Neuronal stem cell (in vitro differentiated cells): ENCODE measurements at regions not wholly inside any gene's neighbourhood (a gene's known extent, or its start where the extent isn't known, plus 50 kb on each side); places are given as distances from the start of the nearest gene placed in this dataset.

ENCODE experiments used
- DNase-seq: peaks from one replicate; pipeline ENCODE4 v3.0.0-alpha.2; 2013; ENCODE audit warnings: low spot score
- H2AFZ ChIP-seq: one replicate; pipeline ENCODE4 v1.6.1; 2013; ENCODE audit warnings: mild to moderate bottlenecking, low read length, inconsistent platforms
- H2AK5ac ChIP-seq: 2 replicates; pipeline ENCODE4 v1.6.1; 2013; ENCODE audit warnings: low read depth, mild to moderate bottlenecking, inconsistent platforms, low read length, moderate library complexity, mixed read lengths
- H2BK120ac ChIP-seq: 2 replicates; pipeline ENCODE4 v1.6.1; 2013; ENCODE audit warnings: low read depth, mild to moderate bottlenecking, inconsistent platforms, low read length, moderate library complexity, mixed read lengths
- H2BK12ac ChIP-seq: one replicate; pipeline ENCODE4 v1.6.1; 2013; ENCODE audit warnings: low read length, inconsistent platforms
- H2BK15ac ChIP-seq: 2 replicates; pipeline ENCODE4 v1.6.1; 2013; ENCODE audit warnings: mild to moderate bottlenecking, low read length, inconsistent platforms, mixed read lengths
- H2BK5ac ChIP-seq: one replicate; pipeline ENCODE4 v1.6.1; 2013; ENCODE audit warnings: inconsistent platforms, mild to moderate bottlenecking, low read length, moderate library complexity
- H3K14ac ChIP-seq: one replicate; pipeline ENCODE4 v1.6.1; 2013; ENCODE audit warnings: low read length, inconsistent platforms
- H3K18ac ChIP-seq: 2 replicates; pipeline ENCODE4 v1.6.1; 2013; ENCODE audit warnings: low read length, inconsistent platforms
- H3K23ac ChIP-seq: 2 replicates; pipeline ENCODE4 v1.6.1; 2013; ENCODE audit warnings: low read depth, mild to moderate bottlenecking, mixed read lengths, low read length, inconsistent platforms; ENCODE audit not compliant: poor library complexity
- H3K27ac ChIP-seq: replicated peaks from 3 replicates; pipeline ENCODE4 v1.5.1; 2013; ENCODE audit warnings: low read length, inconsistent platforms
- H3K27me3 ChIP-seq, 3 experiments: 2 replicates each; pipeline ENCODE4 v1.6.1; 2013; ENCODE audit warnings: low read length in 3 of 3, mild to moderate bottlenecking in 2 of 3, inconsistent platforms in 1 of 3, low read depth in 1 of 3, mixed read lengths in 1 of 3, moderate library complexity in 1 of 3; ENCODE audit not compliant: control insufficient read depth in 3 of 3, insufficient read depth in 3 of 3
- H3K36me3 ChIP-seq, 2 donors: replicated peaks in 1 of 2; 2 replicates each; pipeline ENCODE4 v1.6.1; 2013; ENCODE audit warnings: low read length in 2 of 2; ENCODE audit not compliant: control insufficient read depth in 2 of 2, insufficient read depth in 2 of 2
- H3K4ac ChIP-seq: 2 replicates; pipeline ENCODE4 v1.6.1; 2013; ENCODE audit warnings: inconsistent platforms, mild to moderate bottlenecking, low read length, moderate library complexity
- H3K4me1 ChIP-seq, 2 donors: 1 replicate in 1 of 2; 2 replicates in 1 of 2; pipeline ENCODE4 v1.6.1; 2013; ENCODE audit warnings: low read length in 2 of 2, low read depth in 1 of 2; ENCODE audit not compliant: control insufficient read depth in 2 of 2, insufficient read depth in 1 of 2
- H3K4me2 ChIP-seq: one replicate; pipeline ENCODE4 v1.6.1; 2013; ENCODE audit warnings: mild to moderate bottlenecking, low read length, inconsistent platforms; ENCODE audit not compliant: insufficient read depth, poor library complexity, severe bottlenecking
- H3K4me3 ChIP-seq, 2 donors: 2 replicates each; pipeline ENCODE4 v1.5.1; 2013; ENCODE audit warnings: low read length in 2 of 2, mild to moderate bottlenecking in 2 of 2, inconsistent platforms in 1 of 2, moderate library complexity in 1 of 2
- H3K79me1 ChIP-seq: one replicate; pipeline ENCODE4 v1.6.1; 2013; ENCODE audit warnings: low read depth, mild to moderate bottlenecking, inconsistent platforms, low read length, moderate library complexity
- H3K9ac ChIP-seq: one replicate; pipeline ENCODE4 v1.6.1; 2013; ENCODE audit warnings: mild to moderate bottlenecking, low read depth, low read length, inconsistent platforms; ENCODE audit not compliant: poor library complexity
- H3K9me3 ChIP-seq, 2 donors: replicated peaks in 1 of 2; 2 replicates each; pipeline versions ENCODE3 to v1.6.1; 2013; ENCODE audit warnings: low read length in 2 of 2, mild to moderate bottlenecking in 2 of 2, inconsistent platforms in 1 of 2, low read depth in 1 of 2, mixed read lengths in 1 of 2, moderate library complexity in 1 of 2; ENCODE audit not compliant: control insufficient read depth in 2 of 2, insufficient read depth in 1 of 2
- H4K8ac ChIP-seq: one replicate; pipeline ENCODE4 v1.6.1; 2013; ENCODE audit warnings: low read depth, mild to moderate bottlenecking, inconsistent platforms, low read length, moderate library complexity
- H4K91ac ChIP-seq: one replicate; pipeline ENCODE4 v1.6.1; 2013; ENCODE audit warnings: low read length, low read depth, mild to moderate bottlenecking, inconsistent platforms; ENCODE audit not compliant: poor library complexity
- WGBS, 2 donors: extraction: QIAGEN DNeasy Blood & Tissue Kit; methylation state at CpG; one replicate each; pipeline ENCODE4 v1.1.7; 2013; ENCODE audit warnings: missing lambda C conversion rate in 2 of 2, mixed read lengths in 1 of 2; ENCODE audit not compliant: insufficient read length in 2 of 2, insufficient replicate concordance in 1 of 2; ENCODE audit errors: extremely low coverage in 2 of 2; 5-methylcytosine and 5-hydroxymethylcytosine counted together

GRCh38 chr14:44418856-44419255 lies 88.2 kb downstream of the FSCB start:
- H3K9ac ChIP-seq, result no peak overlapping the region
- H2BK12ac ChIP-seq, result no peak overlapping the region
- H2BK5ac ChIP-seq, result no peak overlapping the region
- H3K36me3 ChIP-seq, result no peaks in the 10 kb centered on the region
- no peak overlapping the region for H4K8ac ChIP-seq
- no peak overlapping the region for H2BK120ac ChIP-seq
- H3K4me2 ChIP-seq, result no peak overlapping the region
- H3K18ac ChIP-seq, result no peak overlapping the region
- H3K23ac ChIP-seq, result no peak overlapping the region
- H3K27me3 ChIP-seq, result no peaks in the 10 kb centered on the region
- DNase-seq, result no peak
- no peak overlapping the region for H3K4me3 ChIP-seq
- no peak overlapping the region for H2AK5ac ChIP-seq
- H3K79me1 ChIP-seq, result no peaks in the 10 kb centered on the region
- WGBS, 2 donors, result no CpG with 5 or more reads among the region's 5 CpGs
- H3K4me1 ChIP-seq, result no peaks in the 10 kb centered on the region
- H3K27ac ChIP-seq, result no peak overlapping the region
- no peaks in the 10 kb centered on the region for H3K9me3 ChIP-seq
- H3K4ac ChIP-seq, result no peak overlapping the region
- H2BK15ac ChIP-seq, result no peak overlapping the region
- no peak overlapping the region for H4K91ac ChIP-seq
- H2AFZ ChIP-seq, result no peak overlapping the region
- no peak overlapping the region for H3K14ac ChIP-seq

- H3K4me2 ChIP-seq, result no peak overlapping the region
- no peak overlapping the region for H3K27ac ChIP-seq
- WGBS, 2 donors, result no CpG with 5 or more reads among the region's 1 CpG
These were observed 89.3 kb downstream of the FSCB start for GRCh38 chr14:44417809-44418208.

GRCh38 chr14:44414646-44415045 lies 92.4 kb downstream of the FSCB start:
- Histone ChIP-seq H4K8ac (no peak overlapping the region), H3K9me3 (no peaks in the 10 kb centered on the region), H3K4me1 (no peaks in the 10 kb centered on the region), H2BK120ac (no peak overlapping the region), H3K79me1 (no peaks in the 10 kb centered on the region), H3K27ac (no peak overlapping the region), H3K9ac (no peak overlapping the region), H3K14ac (no peak overlapping the region), H3K23ac (no peak overlapping the region), H2BK15ac (no peak overlapping the region), H2BK12ac (no peak overlapping the region), H3K4me3 (no peak overlapping the region), H4K91ac (no peak overlapping the region), H2AFZ (no peak overlapping the region), H3K4ac (no peak overlapping the region), H3K27me3 (no peaks in the 10 kb centered on the region), H2BK5ac (no peak overlapping the region), H2AK5ac (no peak overlapping the region), H3K4me2 (no peak overlapping the region), H3K36me3 (no peaks in the 10 kb centered on the region), H3K18ac (no peak overlapping the region)
- DNase-seq, result no peak
- WGBS, 2 donors, result no CpG with 5 or more reads among the region's 1 CpG

More at GRCh38 chr14:44417809-44418208, 89.3 kb downstream of the FSCB start:
- H3K4me1 ChIP-seq, result no peaks in the 10 kb centered on the region
- no peaks in the 10 kb centered on the region for H3K27me3 ChIP-seq
- H3K14ac ChIP-seq, result no peak overlapping the region
- no peak overlapping the region for H3K4ac ChIP-seq
- no peak overlapping the region for H3K9ac ChIP-seq
- no peak overlapping the region for H2AK5ac ChIP-seq
- H3K18ac ChIP-seq, result no peak overlapping the region
- no peak overlapping the region for H2BK12ac ChIP-seq
- H4K8ac ChIP-seq, result no peak overlapping the region
- no peaks in the 10 kb centered on the region for H3K9me3 ChIP-seq
- no peak overlapping the region for H2BK15ac ChIP-seq
- no peak overlapping the region for H2AFZ ChIP-seq
- no peaks in the 10 kb centered on the region for H3K79me1 ChIP-seq
- no peak for DNase-seq
- H2BK5ac ChIP-seq, result no peak overlapping the region
- H3K23ac ChIP-seq, result no peak overlapping the region
- H4K91ac ChIP-seq, result no peak overlapping the region
- H2BK120ac ChIP-seq, result no peak overlapping the region
- H3K36me3 ChIP-seq, result no peaks in the 10 kb centered on the region
- H3K4me3 ChIP-seq, result no peak overlapping the region

GRCh38 chr14:44412858-44413569 lies 94.1 kb downstream of the FSCB start:
- Histone ChIP-seq H2BK12ac (no peak overlapping the region), H2BK15ac (no peak overlapping the region), H2AFZ (no peak overlapping the region), H4K8ac (no peak overlapping the region), H3K14ac (no peak overlapping the region), H3K79me1 (no peaks in the 10 kb centered on the region), H3K27me3 (no peaks in the 10 kb centered on the region), H3K4ac (no peak overlapping the region), H2AK5ac (no peak overlapping the region), H3K4me1 (no peaks in the 10 kb centered on the region), H3K18ac (no peak overlapping the region), H3K27ac (no peak overlapping the region), H3K9ac (no peak overlapping the region), H2BK120ac (no peak overlapping the region), H3K36me3 (no peaks in the 10 kb centered on the region), H3K4me2 (no peak overlapping the region), H4K91ac (no peak overlapping the region), H3K23ac (no peak overlapping the region), H3K9me3 (no peaks in the 10 kb centered on the region), H2BK5ac (no peak overlapping the region), H3K4me3 (no peak overlapping the region)
- no CpG with 5 or more reads among the region's 1 CpG for WGBS, 2 donors
- DNase-seq, result no peak
